Kasumi-1 (cell line): ENCODE measurements at regions not wholly inside any gene's neighbourhood (a gene's known extent, or its start where the extent isn't known, plus 50 kb on each side); places are given as distances from the start of the nearest gene placed in this dataset.
"Not testable (repeated sequence)": the region's sequence is repeated elsewhere in the genome, so short reads cannot be mapped to it uniquely, and the experiment has no call there.

Source experiments
- DNase-seq, 2 experiments: peaks; one replicate each; lab custom pipeline; 2025; lab: John Stamatoyannopoulos, UW

DNA sequence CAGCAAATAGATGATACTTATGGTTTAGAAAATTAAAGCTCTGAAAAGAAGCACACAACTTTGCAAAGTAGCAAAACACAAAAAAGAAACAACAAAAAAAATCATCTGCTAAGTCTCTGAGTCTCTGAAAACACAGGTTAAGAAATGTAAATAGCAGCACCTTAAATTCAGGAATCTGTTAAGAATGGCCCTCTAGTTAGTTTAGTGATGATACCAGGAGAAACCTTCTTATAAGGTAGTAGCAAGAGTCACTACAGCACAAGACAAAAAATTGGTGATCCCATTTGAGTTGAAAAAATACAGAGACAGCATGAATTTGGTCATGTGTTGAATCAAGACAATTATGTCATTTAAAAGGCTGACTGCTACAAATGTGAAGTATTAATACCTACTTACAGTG lies 308.2 kb upstream of the ADGRL3 start:
- DNase-seq: no peak

DNA sequence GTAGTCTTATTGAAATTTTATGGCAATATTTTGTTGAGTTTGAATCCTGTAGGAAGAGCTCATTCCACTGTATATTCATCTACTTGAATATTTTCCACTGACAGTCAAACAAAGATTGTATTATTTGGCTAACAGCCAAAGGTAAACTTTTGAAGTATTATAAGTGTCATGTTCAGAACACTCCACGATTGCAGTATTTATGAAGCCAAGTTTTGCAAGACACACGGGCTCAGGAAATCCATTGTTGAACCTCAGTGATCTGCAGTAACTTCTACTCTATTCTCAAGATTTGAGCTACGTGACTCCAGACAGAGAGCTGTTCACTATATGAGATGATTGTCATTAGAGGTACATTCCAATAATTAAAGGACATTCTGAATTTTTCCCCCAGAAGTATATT lies 302.7 kb upstream of the ADGRL3 start:
- no peak for DNase-seq

DNA sequence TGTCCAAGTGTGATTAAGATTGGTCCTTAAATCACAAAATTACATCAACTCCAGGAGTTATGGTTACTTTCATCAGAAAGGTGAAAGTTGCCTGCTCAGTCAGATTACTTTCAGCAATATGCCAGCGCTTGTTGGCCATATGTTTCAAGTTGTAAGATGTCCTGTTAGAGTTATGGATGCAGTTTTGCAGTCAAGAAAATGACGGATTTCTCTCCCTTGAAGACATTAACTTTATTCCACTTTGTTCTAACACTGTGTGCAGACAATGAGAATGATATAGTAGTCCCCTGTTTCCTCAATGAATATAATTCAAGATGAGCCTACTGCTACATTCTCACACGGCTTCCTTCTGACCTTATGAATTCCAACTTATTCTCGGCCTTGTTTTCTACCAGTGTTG lies 295.0 kb upstream of the ADGRL3 start:
- no peak for DNase-seq

- DNase-seq: no peak
These were observed 289.0 kb upstream of the ADGRL3 start for GRCh38 chr4:60911127-60911526.

DNA sequence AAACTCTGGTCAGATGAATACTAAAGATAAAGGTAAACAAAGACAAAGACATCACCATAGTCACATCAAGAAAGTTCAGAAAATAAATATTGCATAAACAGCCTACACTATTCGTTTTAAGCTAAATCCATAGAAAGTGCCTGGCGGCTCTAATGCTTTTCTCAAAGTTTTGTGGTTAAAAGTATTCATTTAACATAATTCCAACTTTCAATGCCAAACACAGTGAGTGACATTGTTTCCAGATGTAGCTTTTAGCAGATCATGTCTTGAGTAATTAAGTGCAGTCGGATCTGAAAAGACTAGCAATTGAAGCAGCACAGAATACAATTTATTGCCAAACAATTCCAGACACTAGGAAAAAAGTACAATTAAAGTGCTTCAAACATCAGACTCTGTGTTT lies 287.1 kb upstream of the ADGRL3 start:
- no peak for DNase-seq

- DNase-seq: no peak
These were observed 286.5 kb upstream of the ADGRL3 start for GRCh38 chr4:60913671-60914070.

- not testable (repeated sequence) for DNase-seq
These were observed 278.4 kb upstream of the ADGRL3 start for GRCh38 chr4:60921735-60922134.

DNA sequence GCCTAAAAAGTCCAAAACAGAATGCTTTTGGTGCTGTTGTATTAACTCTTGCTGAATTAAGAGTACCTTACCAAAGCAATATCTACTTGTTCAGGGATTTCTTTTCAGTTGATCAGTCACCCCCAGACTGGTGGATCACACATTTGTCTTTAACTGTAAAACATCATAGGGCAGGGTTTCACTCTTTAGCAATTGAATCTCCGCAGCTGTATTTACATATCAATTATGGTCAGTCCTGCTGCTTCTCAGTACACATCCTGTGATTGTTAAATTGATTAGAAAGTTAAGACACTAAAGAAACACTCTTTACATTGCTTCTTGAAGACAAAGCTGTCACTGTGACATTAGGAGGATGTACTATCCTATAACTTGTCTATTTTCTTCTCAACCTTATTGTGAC lies 277.1 kb upstream of the ADGRL3 start:
- no peak for DNase-seq

DNA sequence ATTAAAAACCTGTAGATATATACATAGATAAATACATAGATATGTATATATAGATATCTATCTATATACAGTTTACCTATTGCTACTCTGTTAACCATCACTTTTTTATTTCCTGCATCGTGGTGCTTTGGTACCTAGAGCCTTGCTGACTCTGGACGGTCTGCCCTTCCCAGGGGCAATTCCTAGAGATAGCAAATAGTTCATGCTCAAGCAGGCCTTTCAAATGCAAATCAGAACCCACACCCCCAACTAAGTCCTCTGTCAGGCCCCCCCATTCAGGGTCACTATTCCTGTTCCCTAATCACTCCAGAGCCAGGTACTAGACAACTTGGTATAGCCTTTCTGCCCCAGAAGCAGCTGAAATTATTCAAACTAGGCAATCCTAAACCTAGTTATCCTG lies 273.5 kb upstream of the ADGRL3 start:
- DNase-seq: no peak

DNA sequence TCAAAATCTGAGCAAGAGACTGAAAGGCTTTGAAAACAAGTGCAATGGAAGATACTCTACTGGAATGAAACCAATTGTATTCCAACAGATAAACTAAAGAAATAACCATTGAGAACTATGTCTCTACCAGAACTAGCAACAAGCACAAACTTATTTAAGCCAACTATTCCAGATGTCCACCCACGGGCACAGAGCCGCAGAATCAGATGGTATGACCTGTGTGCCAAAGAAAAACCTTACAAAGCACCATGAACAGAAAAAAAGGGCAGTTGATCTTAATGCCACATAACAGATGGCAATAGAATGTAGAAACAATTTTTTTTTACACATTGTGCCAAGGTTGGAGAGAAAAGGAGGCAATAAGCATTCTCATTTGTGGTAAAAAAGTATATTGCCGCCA lies 269.3 kb upstream of the ADGRL3 start:
- no peak for DNase-seq

DNA sequence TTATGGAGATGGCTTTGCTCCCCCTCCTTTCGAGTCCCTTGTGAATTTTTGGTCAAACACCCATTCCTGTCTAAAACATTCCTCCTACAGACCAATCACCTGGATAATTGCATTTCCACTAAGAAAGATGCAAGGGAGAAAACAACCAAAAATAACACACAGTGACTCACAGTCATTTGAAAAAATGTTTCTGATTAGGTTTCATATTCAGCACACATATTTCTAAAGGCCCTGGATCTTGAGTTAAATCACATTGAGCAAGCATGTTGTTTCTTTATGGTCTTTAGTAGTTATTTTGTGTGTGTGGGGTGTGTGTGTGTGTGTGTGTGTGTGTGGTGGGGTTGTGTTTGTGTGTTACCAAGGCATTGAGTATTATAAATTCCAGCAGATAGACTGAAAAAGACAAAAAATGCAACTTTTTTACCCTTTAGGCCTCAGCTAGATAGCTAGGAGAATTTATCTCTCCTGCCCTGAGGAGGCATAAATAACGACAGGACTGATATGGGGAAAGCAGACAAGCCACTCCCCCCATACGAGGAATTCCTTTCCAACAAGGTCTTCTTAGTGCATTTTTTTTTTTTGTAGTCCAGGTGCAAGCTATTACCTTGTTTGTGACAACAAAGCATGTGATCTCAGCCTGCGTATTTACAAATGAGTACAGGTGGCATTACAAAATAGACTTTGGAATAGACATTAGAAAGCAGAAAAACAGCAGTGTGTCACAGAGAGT lies 265.4 kb upstream of the ADGRL3 start:
- no peak for DNase-seq

DNA sequence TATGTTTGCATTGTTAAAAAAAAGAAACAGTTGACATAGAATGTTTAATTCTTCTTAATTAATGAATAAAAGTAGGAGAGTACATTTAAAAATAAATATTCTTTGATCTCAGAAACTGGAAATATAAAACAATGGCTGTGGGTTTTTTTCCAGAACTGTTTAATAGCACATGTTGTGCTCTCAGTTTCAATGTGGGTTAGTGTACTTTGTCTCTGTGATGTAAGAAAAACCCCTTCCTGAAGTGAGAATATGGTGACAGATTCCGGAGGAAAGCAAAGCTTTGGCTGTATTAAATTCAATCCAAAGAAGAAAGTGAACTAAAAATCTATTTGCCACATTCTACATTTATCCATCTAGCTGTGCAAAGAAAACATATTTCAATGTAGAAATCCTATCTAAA lies 261.9 kb upstream of the ADGRL3 start:
- no peak for DNase-seq

GRCh38 chr4:60938621-60939020 lies 261.5 kb upstream of the ADGRL3 start:
- DNase-seq: no peak

GRCh38 chr4:60944060-60944459 lies 256.1 kb upstream of the ADGRL3 start:
- DNase-seq: no peak

DNA sequence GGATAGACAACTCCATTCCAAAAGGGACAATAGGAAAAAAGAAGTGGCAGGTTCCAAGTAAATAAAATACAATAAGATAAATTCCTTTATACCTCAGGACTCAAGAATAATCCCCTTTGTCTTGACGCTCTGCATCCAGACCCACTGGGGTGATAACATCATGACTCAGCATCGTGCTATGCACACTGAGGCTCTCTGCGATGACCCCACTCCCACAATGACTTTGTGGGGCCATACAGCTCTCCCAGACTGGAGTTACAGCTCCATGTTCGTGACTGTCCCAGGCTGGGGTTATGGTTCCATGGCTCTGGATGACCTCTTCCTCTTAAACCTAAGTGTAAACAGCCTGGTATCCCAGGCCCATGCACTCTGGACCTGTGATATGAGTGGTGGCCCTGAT lies 254.5 kb upstream of the ADGRL3 start:
- no peak for DNase-seq

- DNase-seq: no peak
These were observed 252.1 kb upstream of the ADGRL3 start for GRCh38 chr4:60948008-60948407.

DNA sequence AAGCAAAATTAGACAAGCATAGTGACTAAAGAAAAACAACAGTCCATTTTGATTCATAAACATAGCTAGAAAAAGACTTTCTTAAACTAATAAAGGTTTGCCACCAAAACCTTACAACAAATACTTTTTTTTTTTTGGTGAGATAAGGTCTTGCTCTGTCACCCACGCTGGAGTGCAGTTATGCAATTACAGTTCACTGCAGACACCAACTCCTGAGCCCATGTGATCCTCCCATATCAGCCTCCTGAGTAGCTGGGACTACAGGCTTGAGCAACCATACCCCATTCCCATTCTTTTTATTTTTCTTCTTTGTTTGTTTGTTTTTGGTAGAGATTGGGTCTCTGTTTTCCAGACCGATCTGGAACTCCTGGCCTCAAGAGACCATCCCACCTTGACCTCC lies 247.2 kb upstream of the ADGRL3 start:
- DNase-seq: no peak

DNA sequence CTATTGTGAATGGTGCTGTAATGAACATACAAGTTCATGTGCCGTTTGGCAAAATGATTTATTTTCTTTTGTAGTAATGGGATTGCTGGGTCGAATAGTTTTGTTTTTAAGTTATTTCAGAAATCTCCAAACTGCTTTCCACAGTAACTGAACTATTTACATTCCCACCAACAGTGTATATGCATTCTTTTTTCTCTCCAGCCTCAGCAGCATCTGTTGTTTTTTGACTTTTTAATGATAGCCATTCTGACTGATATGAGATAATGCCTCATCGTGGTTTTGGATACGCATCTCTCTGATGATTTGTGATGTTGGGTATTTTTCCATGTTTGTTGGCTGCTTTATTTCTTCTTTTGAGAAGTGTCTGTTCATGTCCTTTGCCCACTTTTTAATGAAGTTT lies 246.3 kb upstream of the ADGRL3 start:
- no peak for DNase-seq

DNA sequence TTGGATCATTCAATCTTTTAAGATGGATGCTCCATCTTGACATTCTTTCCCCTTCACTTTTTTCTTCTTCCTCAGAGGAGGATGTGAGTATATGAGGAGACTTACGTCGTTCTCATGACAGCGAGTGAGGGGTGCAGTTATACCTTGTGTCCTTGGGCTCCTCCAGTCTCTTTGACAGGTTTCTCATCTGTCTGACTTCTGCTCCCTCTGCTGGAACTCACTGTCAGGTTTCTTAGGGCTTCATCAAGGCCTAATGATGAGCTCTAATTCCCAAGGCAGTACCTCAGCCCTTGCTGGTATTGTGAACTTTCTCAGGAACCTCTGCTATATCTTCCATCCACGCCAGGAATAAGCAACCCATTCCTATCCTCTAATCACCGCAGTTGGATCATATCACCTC lies 237.8 kb upstream of the ADGRL3 start:
- no peak for DNase-seq

DNA sequence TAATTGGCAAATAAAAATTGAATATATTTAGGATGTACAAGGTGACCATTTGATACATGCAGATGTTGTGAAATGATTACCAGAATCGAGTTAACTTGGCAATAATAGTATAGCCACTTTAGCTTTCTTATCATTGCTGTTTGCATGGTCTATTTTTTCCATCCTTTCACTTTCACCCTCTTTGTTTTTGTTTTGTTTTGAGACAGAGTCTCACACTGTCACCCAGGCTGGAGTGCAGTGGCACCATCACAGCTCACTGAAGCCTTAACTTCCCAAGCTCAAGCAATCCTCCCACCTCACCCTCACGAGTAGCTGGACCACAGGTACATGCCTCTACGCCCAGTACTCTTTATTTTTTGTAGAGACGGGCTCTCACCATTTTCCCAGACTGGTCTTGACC lies 218.6 kb upstream of the ADGRL3 start:
- no peak for DNase-seq

- DNase-seq: no peak
These were observed 211.0 kb upstream of the ADGRL3 start for GRCh38 chr4:60989141-60989540.

DNA sequence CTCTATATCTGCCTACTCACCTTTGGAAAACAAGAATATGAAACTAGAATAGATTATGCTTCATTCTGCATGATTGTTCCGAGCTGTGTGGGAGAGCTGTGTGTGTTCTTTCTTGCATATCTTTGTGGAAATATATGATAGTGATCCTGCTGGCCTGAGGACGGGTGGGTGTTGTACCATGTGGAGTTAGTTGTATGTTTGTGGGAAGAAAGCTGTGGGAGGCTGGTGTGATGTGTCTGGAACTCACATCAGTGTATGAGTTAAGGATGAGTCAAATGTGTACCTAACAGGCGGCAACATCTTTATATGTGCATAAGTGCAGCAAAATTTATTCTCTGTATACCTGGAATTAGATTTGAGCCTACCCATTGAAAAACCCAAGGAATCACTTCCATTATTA lies 208.1 kb upstream of the ADGRL3 start:
- DNase-seq: no peak

- no peak for DNase-seq
These were observed 196.8 kb upstream of the ADGRL3 start for GRCh38 chr4:61003301-61003700.

DNA sequence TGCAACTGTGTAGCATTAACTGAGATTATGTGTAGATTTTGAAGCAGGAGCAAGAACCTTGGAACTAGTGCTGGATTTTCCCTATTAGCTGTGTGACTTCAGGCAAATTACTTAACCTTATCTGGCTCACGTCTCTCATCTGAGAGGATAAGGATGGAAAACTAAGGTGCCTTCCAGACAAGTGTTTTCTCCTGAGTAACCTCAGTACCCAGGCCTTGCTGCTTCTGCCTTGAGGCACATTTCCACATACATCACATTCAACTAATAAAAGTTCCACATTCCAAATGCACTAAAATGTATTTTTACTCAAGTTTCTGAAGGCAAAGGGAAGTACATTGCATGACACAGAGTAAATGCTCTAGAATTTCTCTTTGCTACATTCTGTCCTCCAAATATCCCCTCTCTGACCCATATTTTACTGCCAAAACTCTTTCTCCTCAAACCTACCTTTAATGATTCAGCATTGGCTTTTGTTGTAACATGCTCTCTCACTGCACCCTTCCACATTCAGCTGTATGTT lies 195.4 kb upstream of the ADGRL3 start:
- DNase-seq: no peak
